IPS-18a (cell line): ENCODE measurements at regions not wholly inside any gene's neighbourhood (a gene's known extent, or its start where the extent isn't known, plus 50 kb on each side); places are given as distances from the start of the nearest gene placed in this dataset.

Experiments
- H3K27ac ChIP-seq: one replicate; pipeline ENCODE4 v1.5.1; 2013; ENCODE audit warnings: low read length
- H3K27me3 ChIP-seq: one replicate; pipeline ENCODE4 v1.6.1; 2013; ENCODE audit warnings: mild to moderate bottlenecking, low read length; ENCODE audit not compliant: control insufficient read depth, insufficient read depth
- H3K36me3 ChIP-seq: one replicate; pipeline ENCODE4 v1.6.1; 2013; ENCODE audit warnings: low read depth, low read length; ENCODE audit not compliant: control insufficient read depth
- H3K4me1 ChIP-seq: one replicate; pipeline ENCODE4 v1.6.1; 2013; ENCODE audit warnings: low read depth, low read length; ENCODE audit not compliant: control insufficient read depth
- H3K4me3 ChIP-seq: one replicate; pipeline ENCODE4 v1.5.1; 2013; ENCODE audit warnings: low read length
- H3K9ac ChIP-seq: one replicate; pipeline ENCODE4 v1.6.1; 2013; ENCODE audit warnings: mild to moderate bottlenecking, low read length, moderate library complexity
- H3K9me3 ChIP-seq: one replicate; pipeline ENCODE4 v1.6.1; 2013; ENCODE audit warnings: low read depth, low read length; ENCODE audit not compliant: control insufficient read depth

- no peaks in the 10 kb centered on the region for H3K36me3 ChIP-seq
- no peak overlapping the region for H3K27ac ChIP-seq
- H3K4me1 ChIP-seq, result peaks cover 22% of the 10 kb centered on the region
- no peak overlapping the region for H3K9ac ChIP-seq
- no peak overlapping the region for H3K4me3 ChIP-seq
- no peaks in the 10 kb centered on the region for H3K9me3 ChIP-seq
- H3K27me3 ChIP-seq, result peaks cover 3% of the 10 kb centered on the region
These were observed 78.7 kb upstream of the ARAP3 start for GRCh38 chr5:141760753-141761152.

GRCh38 chr5:141760193-141760592, 78.2 kb upstream of the ARAP3 start:
- Histone ChIP-seq H3K27me3 (peaks cover 3% of the 10 kb centered on the region), H3K9ac (no peak overlapping the region), H3K36me3 (no peaks in the 10 kb centered on the region)

GRCh38 chr5:141758310-141758998, 76.4 kb upstream of the ARAP3 start:
- H3K9ac ChIP-seq, result no peak overlapping the region
- H3K27me3 ChIP-seq, result peaks cover 8% of the 10 kb centered on the region

More at GRCh38 chr5:141760193-141760592, 78.2 kb upstream of the ARAP3 start:
- H3K9me3 ChIP-seq, result no peaks in the 10 kb centered on the region
- no peak overlapping the region for H3K4me3 ChIP-seq
- H3K4me1 ChIP-seq, result peaks cover 22% of the 10 kb centered on the region
- H3K27ac ChIP-seq, result no peak overlapping the region

GRCh38 chr5:141757402-141757801, 75.4 kb upstream of the ARAP3 start:
- no peaks in the 10 kb centered on the region for H3K36me3 ChIP-seq
- peaks cover 25% of the 10 kb centered on the region for H3K4me1 ChIP-seq
- no peaks in the 10 kb centered on the region for H3K9me3 ChIP-seq
- H3K4me3 ChIP-seq, result no peak overlapping the region
- peaks cover 8% of the 10 kb centered on the region for H3K27me3 ChIP-seq
- no peak overlapping the region for H3K27ac ChIP-seq
- H3K9ac ChIP-seq, result no peak overlapping the region

More at GRCh38 chr5:141758310-141758998, 76.4 kb upstream of the ARAP3 start:
- H3K9me3 ChIP-seq, result no peaks in the 10 kb centered on the region
- peaks cover 25% of the 10 kb centered on the region for H3K4me1 ChIP-seq
- H3K4me3 ChIP-seq, result peak overlapping the region; percentile 35
- no peak overlapping the region for H3K27ac ChIP-seq
- H3K36me3 ChIP-seq, result no peaks in the 10 kb centered on the region

- Histone ChIP-seq H3K9ac (no peak overlapping the region), H3K27ac (no peak overlapping the region), H3K36me3 (no peaks in the 10 kb centered on the region), H3K9me3 (no peaks in the 10 kb centered on the region), H3K4me1 (peaks cover 25% of the 10 kb centered on the region), H3K4me3 (no peak overlapping the region), H3K27me3 (peaks cover 8% of the 10 kb centered on the region)
These were observed 74.2 kb upstream of the ARAP3 start for GRCh38 chr5:141756196-141756595.

GRCh38 chr5:141753971-141754713, 72.1 kb upstream of the ARAP3 start:
- H3K4me1 ChIP-seq, result peaks cover 18% of the 10 kb centered on the region
- no peaks in the 10 kb centered on the region for H3K9me3 ChIP-seq
- no peak overlapping the region for H3K4me3 ChIP-seq
- no peak overlapping the region for H3K27ac ChIP-seq
- H3K36me3 ChIP-seq, result no peaks in the 10 kb centered on the region
- H3K9ac ChIP-seq, result no peak overlapping the region
- peaks cover 8% of the 10 kb centered on the region for H3K27me3 ChIP-seq

- no peak overlapping the region for H3K27ac ChIP-seq
- no peak overlapping the region for H3K9ac ChIP-seq
- H3K4me1 ChIP-seq, result peaks cover 12% of the 10 kb centered on the region
- no peaks in the 10 kb centered on the region for H3K9me3 ChIP-seq
- H3K27me3 ChIP-seq, result peaks cover 8% of the 10 kb centered on the region
- H3K36me3 ChIP-seq, result no peaks in the 10 kb centered on the region
- H3K4me3 ChIP-seq, result no peak overlapping the region
These were observed 71.3 kb upstream of the ARAP3 start for GRCh38 chr5:141753143-141753970.

- no peak overlapping the region for H3K4me3 ChIP-seq
- H3K4me1 ChIP-seq, result peaks cover 15% of the 10 kb centered on the region
- H3K27ac ChIP-seq, result no peak overlapping the region
- H3K27me3 ChIP-seq, result no peaks in the 10 kb centered on the region
- no peak overlapping the region for H3K9ac ChIP-seq
- H3K36me3 ChIP-seq, result no peaks in the 10 kb centered on the region
- H3K9me3 ChIP-seq, result no peaks in the 10 kb centered on the region
These were observed 65.4 kb upstream of the ARAP3 start for GRCh38 chr5:141747152-141748141.

GRCh38 chr5:141746395-141746794, 64.4 kb upstream of the ARAP3 start:
- Histone ChIP-seq H3K4me3 (no peak overlapping the region), H3K4me1 (peaks cover 15% of the 10 kb centered on the region), H3K36me3 (no peaks in the 10 kb centered on the region), H3K9me3 (no peaks in the 10 kb centered on the region), H3K27me3 (no peaks in the 10 kb centered on the region), H3K27ac (no peak overlapping the region), H3K9ac (no peak overlapping the region)

GRCh38 chr5:141745390-141745789, 63.4 kb upstream of the ARAP3 start:
- Histone ChIP-seq H3K27ac (no peak overlapping the region), H3K27me3 (no peaks in the 10 kb centered on the region), H3K4me3 (no peak overlapping the region), H3K36me3 (no peaks in the 10 kb centered on the region), H3K9ac (no peak overlapping the region), H3K4me1 (peaks cover 15% of the 10 kb centered on the region), H3K9me3 (no peaks in the 10 kb centered on the region)
